Endothelial cell of umbilical vein (primary cell): ENCODE measurements at regions not wholly inside any gene's neighbourhood (a gene's known extent, or its start where the extent isn't known, plus 50 kb on each side); places are given as distances from the start of the nearest gene placed in this dataset.

Experiments used
- BruUV-seq: library from RNA; stranded (reverse); fragments of 400-500 nt; replicated peaks from 2 replicates; lab custom pipeline; 2021; lab: Mats Ljungman, UMichigan
- CTCF ChIA-PET: fragments of 300-600, 350-600 bp; sonication (Branson Sonifier 250); formaldehyde crosslinking; loops from one replicate; lab custom pipeline; 2021; ENCODE audit warnings: antibody characterized with exemption, inconsistent platforms; lab: Charles Lee
- POLR2A ChIA-PET: fragments of 300-600, 350-600 bp; sonication (Branson Sonifier 250); formaldehyde crosslinking; loops from one replicate; lab custom pipeline; 2021; ENCODE audit warnings: antibody characterized with exemption, inconsistent platforms; lab: Charles Lee
- DNase-seq: peaks from one replicate; pipeline ENCODE4 v3.0.0-alpha.2; 2011; ENCODE audit warnings: low read depth, low spot score
- FAIRE-seq: peaks from 2 replicates; lab custom pipeline; 2011; peaks lifted over from hg19 to GRCh38; lab: Jason Lieb, UNC
- H2AFZ ChIP-seq: 2 replicates; pipeline ENCODE4 v1.6.0; 2012; ENCODE audit warnings: low read depth, low read length, control low read depth, inconsistent platforms
- H3K27ac ChIP-seq: 2 replicates; pipeline ENCODE4 v1.5.1; 2011; ENCODE audit warnings: low read depth, mild to moderate bottlenecking, control low read depth, low read length, moderate library complexity; ENCODE audit not compliant: insufficient read depth
- H3K27me3 ChIP-seq, 2 experiments: 2 replicates each; pipeline versions ENCODE4 v1.6.0 to v1.6.1; 2011; ENCODE audit warnings: low read length in 2 of 2, mixed read lengths in 1 of 2; ENCODE audit not compliant: control insufficient read depth in 2 of 2, insufficient read depth in 2 of 2
- H3K36me3 ChIP-seq, 2 experiments: 2 replicates in 1 of 2; 3 replicates in 1 of 2; pipeline ENCODE4 v1.5.1; 2011; ENCODE audit warnings: low read length in 2 of 2, mild to moderate bottlenecking in 1 of 2, moderate library complexity in 1 of 2; ENCODE audit not compliant: control insufficient read depth in 2 of 2, insufficient read depth in 2 of 2; ENCODE audit errors: extremely low read depth in 1 of 2
- H3K4me1 ChIP-seq: 3 replicates; pipeline ENCODE4 v1.5.1; 2011; ENCODE audit warnings: mild to moderate bottlenecking, low read length; ENCODE audit not compliant: control insufficient read depth, insufficient read depth; ENCODE audit errors: extremely low read depth
- H3K4me2 ChIP-seq: 2 replicates; pipeline ENCODE4 v1.6.1; 2011; ENCODE audit warnings: low read length, control low read depth, mixed read lengths; ENCODE audit not compliant: insufficient read depth
- H3K4me3 ChIP-seq, 3 experiments: fragments of 200-600 bp in 1 of 3; sonication (generic), shearing (Covaris generic) in 1 of 3; replicated peaks in 1 of 3; 2 replicates each; pipeline ENCODE4 v1.5.1; 2011 to 2016; ENCODE audit warnings: control low read depth in 3 of 3, low read length in 3 of 3, mild to moderate bottlenecking in 2 of 3, inconsistent platforms in 1 of 3, low read depth in 1 of 3, moderate library complexity in 1 of 3; ENCODE audit not compliant: insufficient read depth in 1 of 3
- H3K79me2 ChIP-seq: 2 replicates; pipeline ENCODE4 v1.6.0; 2012; ENCODE audit warnings: low read length, inconsistent platforms; ENCODE audit not compliant: control insufficient read depth, insufficient read depth
- H3K9ac ChIP-seq: replicated peaks from 2 replicates; pipeline ENCODE3; 2011; ENCODE audit warnings: low read length, control low read depth; ENCODE audit not compliant: insufficient read depth; ENCODE audit errors: extremely low read depth
- H3K9me1 ChIP-seq: replicated peaks from 3 replicates; pipeline ENCODE4 v1.6.0; 2011; ENCODE audit warnings: mild to moderate bottlenecking, low read length; ENCODE audit not compliant: control insufficient read depth, insufficient read depth; ENCODE audit errors: extremely low read depth
- H3K9me3 ChIP-seq: replicated peaks from 2 replicates; pipeline ENCODE4 v1.5.1; 2012; ENCODE audit warnings: low read length, inconsistent platforms; ENCODE audit not compliant: control insufficient read depth, insufficient read depth
- H4K20me1 ChIP-seq: replicated peaks from 2 replicates; pipeline ENCODE3; 2011; ENCODE audit warnings: mild to moderate bottlenecking, low read length; ENCODE audit not compliant: control insufficient read depth, insufficient read depth; ENCODE audit errors: extremely low read depth
- CTCF ChIP-seq, 2 donors: IDR thresholded peaks; 1 replicate in 1 of 2; 2 replicates in 1 of 2; pipeline ENCODE4 v1.5.1; 2011; ENCODE audit warnings: low read length in 2 of 2, mild to moderate bottlenecking in 2 of 2, moderate library complexity in 2 of 2, control low read depth in 1 of 2, inconsistent platforms in 1 of 2, low read depth in 1 of 2; ENCODE audit not compliant: insufficient read depth in 1 of 2; ENCODE audit errors: extremely low read depth in 1 of 2
- EZH2 ChIP-seq: IDR thresholded peaks from 2 replicates; pipeline ENCODE4 v1.6.1; 2012; ENCODE audit warnings: borderline replicate concordance, low read depth, mild to moderate bottlenecking, moderate library complexity, low read length, inconsistent platforms; ENCODE audit not compliant: severe bottlenecking
- FOS ChIP-seq: IDR thresholded peaks from 2 replicates; pipeline ENCODE4 v1.6.1; 2011; ENCODE audit warnings: mild to moderate bottlenecking, low read length, moderate library complexity, borderline replicate concordance; ENCODE audit not compliant: insufficient read depth
- GATA2 ChIP-seq: IDR thresholded peaks from 2 replicates; pipeline ENCODE4 v1.7.0; 2011; ENCODE audit warnings: low read depth, mild to moderate bottlenecking, moderate library complexity, mixed read lengths, low read length; ENCODE audit not compliant: insufficient read length, insufficient read depth
- JUN ChIP-seq: IDR thresholded peaks from 2 replicates; pipeline ENCODE4 v1.6.1; 2011; ENCODE audit warnings: borderline replicate concordance, low read depth; ENCODE audit not compliant: insufficient read length, insufficient read depth
- MAX ChIP-seq: IDR thresholded peaks from 2 replicates; pipeline ENCODE4 v1.6.1; 2011; ENCODE audit not compliant: insufficient read depth, insufficient read length
- MYC ChIP-seq: IDR thresholded peaks from one replicate; pipeline ENCODE4 v1.6.1; 2011; ENCODE audit warnings: mild to moderate bottlenecking, low read depth, low read length
- POLR2A ChIP-seq: IDR thresholded peaks from 2 replicates; pipeline ENCODE4 v1.6.1; 2012; ENCODE audit warnings: low read depth, mild to moderate bottlenecking, control low read depth, low read length
- POLR2AphosphoS5 ChIP-seq: IDR thresholded peaks from 2 replicates; pipeline ENCODE4 v1.6.1; 2012; ENCODE audit warnings: low read depth, mild to moderate bottlenecking, control low read depth, low read length, moderate library complexity; ENCODE audit not compliant: insufficient read depth
- dilution Hi-C: fragments of 300-500 bp; cut with MboI; formaldehyde crosslinking; loops from one replicate; pipeline ENCODE4 v1.15.0; 2019; ENCODE audit warnings: low sequenced_read_pairs; ENCODE audit not compliant: extremely low pct_ligation_motif_present
- intact Hi-C: fragments of 100-400 bp; cut with micrococcal nuclease; formaldehyde crosslinking; loops from one replicate; pipeline ENCODE4 v1.10.0; 2022

- no peak for FAIRE-seq
These were observed 121.3 kb upstream of the CDH18 start for GRCh38 chr5:20109326-20109725.

More at GRCh38 chr5:20109326-20109725, 121.3 kb upstream of the CDH18 start:
- no peak overlapping the region for H3K4me2 ChIP-seq
- H4K20me1 ChIP-seq: no peaks in the 10 kb centered on the region
- H3K4me3 ChIP-seq: no peak overlapping the region
- no peak overlapping the region for H2AFZ ChIP-seq
- H3K27me3 ChIP-seq: no peaks in the 10 kb centered on the region
- no peak overlapping the region for H3K9ac ChIP-seq
- ChIA-PET CTCF (interaction anchor here (1.6 kb wide), 1 partner anchor 10 kb away, joined by 4 read pairs; no protein-coding TSS in a partner anchor), POLR2A (no interaction called here)
- BruUV-seq: no TSS peak
- H3K79me2 ChIP-seq: no peaks in the 10 kb centered on the region
- TF ChIP-seq FOS: no peak
- TF ChIP-seq JUN: no peak
- no peak for TF ChIP-seq POLR2AphosphoS5
- TF ChIP-seq MYC: no peak
- no peak for TF ChIP-seq CTCF (IDR thresholded peaks at IDR 0.05; ENCODE audit: extremely low read depth in 1 of 2, insufficient read depth in 1 of 2, low read depth in 1 of 2, low read length in 2 of 2)
- no peak for TF ChIP-seq EZH2
- no peak for TF ChIP-seq MAX
- TF ChIP-seq GATA2: no peak
- no peak for TF ChIP-seq POLR2A
- dilution Hi-C loops: no loop called here
- no peak overlapping the region for H3K27ac ChIP-seq
- DNase-seq: no peak
- peaks cover 3% of the 10 kb centered on the region for H3K9me3 ChIP-seq
- H3K36me3 ChIP-seq: no peaks in the 10 kb centered on the region
- no peaks in the 10 kb centered on the region for H3K9me1 ChIP-seq
- no peaks in the 10 kb centered on the region for H3K4me1 ChIP-seq
- intact Hi-C loops: no loop called here
